DND-41 (cell line): ENCODE measurements at regions not wholly inside any gene's neighbourhood (a gene's known extent, or its start where the extent isn't known, plus 50 kb on each side); places are given as distances from the start of the nearest gene placed in this dataset.

ENCODE experiments used
- ATAC-seq: fragments of 200-7000 bp; cut with Tn5 transposase; 3 replicates; pipeline ENCODE4 v1.9.1; 2021; ENCODE audit warnings: low read depth; ENCODE audit not compliant: insufficient read depth
- DNase-seq: peaks from one replicate; pipeline ENCODE4 v3.0.0-alpha.2; 2020
- H2AFZ ChIP-seq: 2 replicates; pipeline ENCODE4 v1.6.0; 2012; ENCODE audit warnings: low read depth, low read length
- H3K27ac ChIP-seq: 2 replicates; pipeline ENCODE4 v1.5.1; 2012; ENCODE audit warnings: low read length, inconsistent platforms
- H3K27me3 ChIP-seq: fragments of 200-600 bp; sonication (generic); 2 replicates; pipeline ENCODE4 v1.6.0; 2012; ENCODE audit warnings: low read length, mild to moderate bottlenecking, inconsistent platforms; ENCODE audit not compliant: insufficient read depth, poor library complexity
- H3K36me3 ChIP-seq: 2 replicates; pipeline ENCODE4 v1.5.1; 2012; ENCODE audit warnings: low read length, inconsistent platforms; ENCODE audit not compliant: insufficient read depth
- H3K4me1 ChIP-seq: 2 replicates; pipeline ENCODE4 v1.5.1; 2012; ENCODE audit warnings: mild to moderate bottlenecking, low read length; ENCODE audit not compliant: insufficient read depth
- H3K4me2 ChIP-seq: 2 replicates; pipeline ENCODE4 v1.6.0; 2012; ENCODE audit warnings: mild to moderate bottlenecking, moderate library complexity, low read length, inconsistent platforms; ENCODE audit not compliant: insufficient read depth
- H3K4me3 ChIP-seq, 2 experiments: fragments of 200-600 bp in 1 of 2; shearing (Covaris generic) in 1 of 2; 2 replicates each; pipeline ENCODE4 v1.5.1; 2012 to 2016; ENCODE audit warnings: inconsistent platforms in 2 of 2, low read length in 2 of 2, mild to moderate bottlenecking in 2 of 2, low read depth in 1 of 2, moderate library complexity in 1 of 2
- H3K79me2 ChIP-seq: 2 replicates; pipeline ENCODE4 v1.6.0; 2012; ENCODE audit warnings: low read length, inconsistent platforms; ENCODE audit not compliant: insufficient read depth
- H3K9ac ChIP-seq: 2 replicates; pipeline ENCODE4 v1.6.0; 2012; ENCODE audit warnings: low read depth, mild to moderate bottlenecking, inconsistent platforms, low read length, moderate library complexity
- H3K9me3 ChIP-seq: 2 replicates; pipeline ENCODE4 v1.5.1; 2012; ENCODE audit warnings: low read length, moderate library complexity, mild to moderate bottlenecking, inconsistent platforms; ENCODE audit not compliant: insufficient read depth, severe bottlenecking
- H4K20me1 ChIP-seq: 2 replicates; pipeline ENCODE4 v1.6.0; 2012; ENCODE audit warnings: low read length; ENCODE audit not compliant: insufficient read depth
- EZH2 ChIP-seq: IDR thresholded peaks from 3 replicates; pipeline ENCODE4 v1.6.1; 2012; ENCODE audit warnings: borderline replicate concordance, low read depth, mild to moderate bottlenecking, moderate library complexity, low read length, inconsistent platforms; ENCODE audit not compliant: severe bottlenecking
- TF ChIP-seq, protein P1 (sequence below): IDR thresholded peaks from 2 replicates; pipeline ENCODE4 v1.5.1; 2012; ENCODE audit warnings: borderline replicate concordance, low read length, moderate library complexity, mild to moderate bottlenecking; ENCODE audit not compliant: poor library complexity, severe bottlenecking; ENCODE audit errors: extremely low read depth

- no peak for DNase-seq
Observed at GRCh38 chr10:59057345-59057744, 119.1 kb upstream of the PHYHIPL start.

GRCh38 chr10:59060852-59061251 is 115.6 kb upstream of the PHYHIPL start:
- H4K20me1 ChIP-seq = no peaks in the 10 kb centered on the region
- no peak overlapping the region for H3K4me3 ChIP-seq
- no peaks in the 10 kb centered on the region for H3K9me3 ChIP-seq
- H3K27ac ChIP-seq = no peak overlapping the region
- ATAC-seq (no peak), DNase-seq (no peak)
- H3K36me3 ChIP-seq = no peaks in the 10 kb centered on the region
- no peaks in the 10 kb centered on the region for H3K4me1 ChIP-seq
- no peaks in the 10 kb centered on the region for H3K79me2 ChIP-seq
- H3K4me2 ChIP-seq = no peak overlapping the region
- H3K9ac ChIP-seq = no peak overlapping the region
- TF ChIP-seq, protein P1, sequence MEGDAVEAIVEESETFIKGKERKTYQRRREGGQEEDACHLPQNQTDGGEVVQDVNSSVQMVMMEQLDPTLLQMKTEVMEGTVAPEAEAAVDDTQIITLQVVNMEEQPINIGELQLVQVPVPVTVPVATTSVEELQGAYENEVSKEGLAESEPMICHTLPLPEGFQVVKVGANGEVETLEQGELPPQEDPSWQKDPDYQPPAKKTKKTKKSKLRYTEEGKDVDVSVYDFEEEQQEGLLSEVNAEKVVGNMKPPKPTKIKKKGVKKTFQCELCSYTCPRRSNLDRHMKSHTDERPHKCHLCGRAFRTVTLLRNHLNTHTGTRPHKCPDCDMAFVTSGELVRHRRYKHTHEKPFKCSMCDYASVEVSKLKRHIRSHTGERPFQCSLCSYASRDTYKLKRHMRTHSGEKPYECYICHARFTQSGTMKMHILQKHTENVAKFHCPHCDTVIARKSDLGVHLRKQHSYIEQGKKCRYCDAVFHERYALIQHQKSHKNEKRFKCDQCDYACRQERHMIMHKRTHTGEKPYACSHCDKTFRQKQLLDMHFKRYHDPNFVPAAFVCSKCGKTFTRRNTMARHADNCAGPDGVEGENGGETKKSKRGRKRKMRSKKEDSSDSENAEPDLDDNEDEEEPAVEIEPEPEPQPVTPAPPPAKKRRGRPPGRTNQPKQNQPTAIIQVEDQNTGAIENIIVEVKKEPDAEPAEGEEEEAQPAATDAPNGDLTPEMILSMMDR = no peak
- no peak overlapping the region for H2AFZ ChIP-seq
- H3K27me3 ChIP-seq = no peaks in the 10 kb centered on the region

More at GRCh38 chr10:59057345-59057744, 119.1 kb upstream of the PHYHIPL start:
- Histone ChIP-seq H2AFZ (no peak overlapping the region), H4K20me1 (no peaks in the 10 kb centered on the region), H3K36me3 (no peaks in the 10 kb centered on the region), H3K27ac (no peak overlapping the region), H3K79me2 (no peaks in the 10 kb centered on the region), H3K4me3 (no peak overlapping the region), H3K27me3 (no peaks in the 10 kb centered on the region), H3K4me2 (no peak overlapping the region), H3K4me1 (no peaks in the 10 kb centered on the region), H3K9me3 (peaks cover 4% of the 10 kb centered on the region), H3K9ac (no peak overlapping the region)
- no peak for ATAC-seq
- TF ChIP-seq EZH2 = no peak
- TF ChIP-seq, protein P1 = no peak

DNA sequence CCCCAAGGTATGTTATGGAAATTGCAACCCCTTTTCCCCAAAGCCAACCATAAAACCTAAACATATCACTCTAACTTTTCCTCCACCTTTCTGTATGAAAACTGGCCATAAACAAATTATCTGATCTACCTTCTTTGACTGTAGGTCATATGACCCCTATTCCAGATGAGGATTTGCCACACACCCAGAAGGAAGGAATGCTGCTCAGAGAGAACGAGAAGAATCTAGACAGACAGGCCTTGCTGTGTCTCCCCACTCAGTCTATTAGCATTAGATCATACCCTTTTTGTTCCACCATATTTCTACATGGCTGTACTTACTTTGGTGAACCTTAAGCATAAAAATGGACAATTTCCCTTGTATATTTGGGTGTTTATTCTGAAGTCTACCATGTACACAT is 113.0 kb upstream of the PHYHIPL start:
- DNase-seq (no peak), ATAC-seq (no peak)
- H3K36me3 ChIP-seq = no peaks in the 10 kb centered on the region
- no peak overlapping the region for H3K27ac ChIP-seq
- no peaks in the 10 kb centered on the region for H3K9me3 ChIP-seq
- no peaks in the 10 kb centered on the region for H4K20me1 ChIP-seq
- H3K4me2 ChIP-seq = no peak overlapping the region
- no peaks in the 10 kb centered on the region for H3K79me2 ChIP-seq
- no peak overlapping the region for H3K9ac ChIP-seq
- H2AFZ ChIP-seq = no peak overlapping the region
- no peaks in the 10 kb centered on the region for H3K27me3 ChIP-seq
- H3K4me1 ChIP-seq = no peaks in the 10 kb centered on the region
- TF ChIP-seq, protein P1 = no peak
- TF ChIP-seq EZH2 = no peak
- no peak overlapping the region for H3K4me3 ChIP-seq
